Prostate gland (tissue), 2 donors: ENCODE measurements at regions not wholly inside any gene's neighbourhood (a gene's known extent, or its start where the extent isn't known, plus 50 kb on each side); places are given as distances from the start of the nearest gene placed in this dataset.

ENCODE experiments used
- CTCF ChIP-seq, 4 experiments: fragments of 200-600 bp in 2 of 4; fragments of 450-650 bp in 2 of 4; sonication (generic) in 2 of 4; IDR thresholded peaks; 1 replicate in 3 of 4; 2 replicates in 1 of 4; pipeline ENCODE4 v1.5.1; 2016 to 2019; ENCODE audit warnings: antibody characterized with exemption in 4 of 4, mild to moderate bottlenecking in 2 of 4, moderate library complexity in 2 of 4
- POLR2A ChIP-seq: fragments of 450-650 bp; IDR thresholded peaks from one replicate; pipeline ENCODE4 v1.6.1; 2016; ENCODE audit warnings: antibody characterized with exemption, mild to moderate bottlenecking
- POLR2AphosphoS5 ChIP-seq: sonication (generic); formaldehyde crosslinking; IDR thresholded peaks from one replicate; pipeline ENCODE4 v1.6.1; 2017; ENCODE audit warnings: antibody characterized with exemption

GRCh38 chr6:916131-916530 lies 223.2 kb upstream of the EXOC2 start:
- TF ChIP-seq POLR2AphosphoS5 (no peak), CTCF (IDR thresholded peaks at IDR 0.05) (no peak), POLR2A (no peak)
